ENCODE measurements at regions not wholly inside any gene's neighbourhood (a gene's known extent, or its start where the extent isn't known, plus 50 kb on each side); places are given as distances from the start of the nearest gene placed in this dataset.

- TF ChIP-seq CTCF (IDR thresholded peaks at IDR 0.05) (no peak), ZFX (IDR thresholded peaks at IDR 0.05; ENCODE audit: borderline replicate concordance) (no peak)
Measured at GRCh38 chr9:108360304-108360703, 495.5 kb downstream of the ACTL7B start.

Data from 22Rv1 (cell line).